ENCODE measurements at regions not wholly inside any gene's neighbourhood (a gene's known extent, or its start where the extent isn't known, plus 50 kb on each side); places are given as distances from the start of the nearest gene placed in this dataset.

GRCh38 chr18:67916097-67916496 is 399.6 kb upstream of the DSEL start:
- H3K27ac ChIP-seq (ENCODE audit: low read depth, low read length), result no peak overlapping the region
- H3K27me3 ChIP-seq (ENCODE audit: control insufficient read depth, low read length), result no peaks in the 10 kb centered on the region
- no peaks in the 10 kb centered on the region for H3K36me3 ChIP-seq (ENCODE audit: control insufficient read depth, low read length)
- H3K79me2 ChIP-seq (ENCODE audit: control insufficient read depth, low read length), result no peaks in the 10 kb centered on the region
- H3K9me2 ChIP-seq (replicated peaks; ENCODE audit: control insufficient read depth, low read length), result no peaks in the 10 kb centered on the region
- no peak overlapping the region for H3K4me2 ChIP-seq (ENCODE audit: low read length)
- no peaks in the 10 kb centered on the region for H4K20me1 ChIP-seq (ENCODE audit: control insufficient read depth, insufficient read depth, low read depth, low read length)
- no peak for TF ChIP-seq EZH2phosphoT487 (IDR thresholded peaks at IDR 0.05; ENCODE audit: borderline replicate concordance, low read length)
- TF ChIP-seq, protein P1, sequence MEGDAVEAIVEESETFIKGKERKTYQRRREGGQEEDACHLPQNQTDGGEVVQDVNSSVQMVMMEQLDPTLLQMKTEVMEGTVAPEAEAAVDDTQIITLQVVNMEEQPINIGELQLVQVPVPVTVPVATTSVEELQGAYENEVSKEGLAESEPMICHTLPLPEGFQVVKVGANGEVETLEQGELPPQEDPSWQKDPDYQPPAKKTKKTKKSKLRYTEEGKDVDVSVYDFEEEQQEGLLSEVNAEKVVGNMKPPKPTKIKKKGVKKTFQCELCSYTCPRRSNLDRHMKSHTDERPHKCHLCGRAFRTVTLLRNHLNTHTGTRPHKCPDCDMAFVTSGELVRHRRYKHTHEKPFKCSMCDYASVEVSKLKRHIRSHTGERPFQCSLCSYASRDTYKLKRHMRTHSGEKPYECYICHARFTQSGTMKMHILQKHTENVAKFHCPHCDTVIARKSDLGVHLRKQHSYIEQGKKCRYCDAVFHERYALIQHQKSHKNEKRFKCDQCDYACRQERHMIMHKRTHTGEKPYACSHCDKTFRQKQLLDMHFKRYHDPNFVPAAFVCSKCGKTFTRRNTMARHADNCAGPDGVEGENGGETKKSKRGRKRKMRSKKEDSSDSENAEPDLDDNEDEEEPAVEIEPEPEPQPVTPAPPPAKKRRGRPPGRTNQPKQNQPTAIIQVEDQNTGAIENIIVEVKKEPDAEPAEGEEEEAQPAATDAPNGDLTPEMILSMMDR (IDR thresholded peaks at IDR 0.05; ENCODE audit: low read depth, low read length, poor library complexity, severe bottlenecking), result no peak
- no peaks in the 10 kb centered on the region for H3F3A ChIP-seq (ENCODE audit: control insufficient read depth, insufficient read depth)
- no peak overlapping the region for H3K4me3 ChIP-seq (ENCODE audit: low read length)
- H3K9me3 ChIP-seq (ENCODE audit: control insufficient read depth, insufficient read depth, low read length), result no peaks in the 10 kb centered on the region
- H3K4me1 ChIP-seq (ENCODE audit: control insufficient read depth, low read length), result no peaks in the 10 kb centered on the region

DNA sequence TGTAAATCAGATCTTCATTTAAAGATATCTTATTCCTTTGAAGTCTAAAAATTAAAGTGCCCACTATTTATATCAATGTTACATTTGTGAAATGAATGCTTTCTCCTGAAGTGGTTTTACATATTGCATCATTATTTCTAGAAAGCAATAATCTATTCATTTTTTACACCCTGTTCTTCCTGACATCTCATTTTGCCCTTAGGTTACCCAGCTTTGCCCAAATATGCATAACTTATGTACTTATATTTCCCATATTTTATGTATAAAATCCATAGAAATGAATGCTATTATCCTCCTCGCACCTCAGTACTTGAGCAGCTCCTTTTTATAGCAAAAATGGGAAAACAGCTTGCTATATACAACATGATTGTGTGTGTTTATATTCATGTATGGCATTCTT is 396.5 kb upstream of the DSEL start:
- Histone ChIP-seq H3K27me3 (ENCODE audit: control insufficient read depth, low read length) (no peaks in the 10 kb centered on the region), H3K4me1 (ENCODE audit: control insufficient read depth, low read length) (no peaks in the 10 kb centered on the region), H4K20me1 (ENCODE audit: control insufficient read depth, insufficient read depth, low read depth, low read length) (no peaks in the 10 kb centered on the region), H3K27ac (ENCODE audit: low read depth, low read length) (no peak overlapping the region), H3F3A (ENCODE audit: control insufficient read depth, insufficient read depth) (no peaks in the 10 kb centered on the region), H3K9me2 (replicated peaks; ENCODE audit: control insufficient read depth, low read length) (no peaks in the 10 kb centered on the region), H3K79me2 (ENCODE audit: control insufficient read depth, low read length) (no peaks in the 10 kb centered on the region), H3K4me3 (ENCODE audit: low read length) (no peak overlapping the region), H3K9me3 (ENCODE audit: control insufficient read depth, insufficient read depth, low read length) (no peaks in the 10 kb centered on the region), H3K4me2 (ENCODE audit: low read length) (no peak overlapping the region), H3K36me3 (ENCODE audit: control insufficient read depth, low read length) (no peaks in the 10 kb centered on the region)
- TF ChIP-seq EZH2phosphoT487 (IDR thresholded peaks at IDR 0.05; ENCODE audit: borderline replicate concordance, low read length), result no peak
- TF ChIP-seq, protein P1 (IDR thresholded peaks at IDR 0.05; ENCODE audit: low read depth, low read length, poor library complexity, severe bottlenecking), result no peak

DNA sequence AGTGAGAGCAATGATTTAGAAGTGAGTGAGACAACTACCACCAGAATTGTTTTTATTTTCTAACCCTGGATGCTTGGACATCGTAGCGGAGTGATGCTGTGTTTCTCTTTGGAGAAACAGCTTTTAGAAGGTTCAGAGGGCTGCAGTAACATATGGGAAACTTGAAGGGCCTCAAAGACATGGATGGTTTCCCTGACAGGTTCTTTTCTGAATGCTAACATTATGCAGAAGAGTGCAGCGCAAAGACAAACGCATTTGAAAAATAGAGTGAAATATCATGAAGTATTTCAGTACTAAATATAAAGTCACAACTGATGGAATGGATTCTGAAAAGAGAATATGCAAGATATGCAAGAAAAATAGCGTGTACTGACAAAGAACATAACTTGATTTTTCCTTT is 385.1 kb upstream of the DSEL start:
- Histone ChIP-seq H3K27me3 (ENCODE audit: control insufficient read depth, low read length) (no peaks in the 10 kb centered on the region), H3K4me3 (ENCODE audit: low read length) (no peak overlapping the region), H4K20me1 (ENCODE audit: control insufficient read depth, insufficient read depth, low read depth, low read length) (no peaks in the 10 kb centered on the region), H3K9me2 (replicated peaks; ENCODE audit: control insufficient read depth, low read length) (no peaks in the 10 kb centered on the region), H3K4me1 (ENCODE audit: control insufficient read depth, low read length) (no peaks in the 10 kb centered on the region), H3F3A (ENCODE audit: control insufficient read depth, insufficient read depth) (no peaks in the 10 kb centered on the region), H3K79me2 (ENCODE audit: control insufficient read depth, low read length) (no peaks in the 10 kb centered on the region), H3K9me3 (ENCODE audit: control insufficient read depth, insufficient read depth, low read length) (no peaks in the 10 kb centered on the region), H3K4me2 (ENCODE audit: low read length) (no peak overlapping the region), H3K27ac (ENCODE audit: low read depth, low read length) (no peak overlapping the region), H3K36me3 (ENCODE audit: control insufficient read depth, low read length) (no peaks in the 10 kb centered on the region)
- no peak for TF ChIP-seq EZH2phosphoT487 (IDR thresholded peaks at IDR 0.05; ENCODE audit: borderline replicate concordance, low read length)
- TF ChIP-seq, protein P1 (IDR thresholded peaks at IDR 0.05; ENCODE audit: low read depth, low read length, poor library complexity, severe bottlenecking), result no peak

- Histone ChIP-seq H3K27ac (ENCODE audit: low read depth, low read length) (no peak overlapping the region), H4K20me1 (ENCODE audit: control insufficient read depth, insufficient read depth, low read depth, low read length) (no peaks in the 10 kb centered on the region), H3K36me3 (ENCODE audit: control insufficient read depth, low read length) (no peaks in the 10 kb centered on the region), H3K27me3 (ENCODE audit: control insufficient read depth, low read length) (no peaks in the 10 kb centered on the region), H3K9me2 (replicated peaks; ENCODE audit: control insufficient read depth, low read length) (no peaks in the 10 kb centered on the region), H3K4me1 (ENCODE audit: control insufficient read depth, low read length) (no peaks in the 10 kb centered on the region), H3K4me2 (ENCODE audit: low read length) (no peak overlapping the region), H3K79me2 (ENCODE audit: control insufficient read depth, low read length) (no peaks in the 10 kb centered on the region), H3F3A (ENCODE audit: control insufficient read depth, insufficient read depth) (no peaks in the 10 kb centered on the region), H3K9me3 (ENCODE audit: control insufficient read depth, insufficient read depth, low read length) (peaks cover 2% of the 10 kb centered on the region; the same call in 1 of the 2 replicates), H3K4me3 (ENCODE audit: low read length) (no peak overlapping the region)
- no peak for TF ChIP-seq EZH2phosphoT487 (IDR thresholded peaks at IDR 0.05; ENCODE audit: borderline replicate concordance, low read length)
- TF ChIP-seq, protein P1 (IDR thresholded peaks at IDR 0.05; ENCODE audit: low read depth, low read length, poor library complexity, severe bottlenecking), result no peak
These were observed 379.9 kb upstream of the DSEL start for GRCh38 chr18:67896451-67896850.
